Esophagus (tissue), 2 donors: ENCODE measurements at regions not wholly inside any gene's neighbourhood (a gene's known extent, or its start where the extent isn't known, plus 50 kb on each side); places are given as distances from the start of the nearest gene placed in this dataset.

ENCODE experiments used
- H3K27ac ChIP-seq, 2 donors: one replicate each; pipeline ENCODE4 v1.5.1; 2013; ENCODE audit warnings: low read depth in 2 of 2, mild to moderate bottlenecking in 2 of 2, inconsistent platforms in 1 of 2, low read length in 1 of 2, moderate library complexity in 1 of 2
- H3K27me3 ChIP-seq, 2 donors: one replicate each; pipeline ENCODE4 v1.6.1; 2013; ENCODE audit warnings: low read length in 2 of 2, control low read depth in 1 of 2, mild to moderate bottlenecking in 1 of 2; ENCODE audit not compliant: insufficient read depth in 2 of 2, control insufficient read depth in 1 of 2
- H3K36me3 ChIP-seq, 2 donors: one replicate each; pipeline ENCODE4 v1.6.1; 2013; ENCODE audit warnings: low read length in 1 of 2; ENCODE audit not compliant: control insufficient read depth in 2 of 2, insufficient read depth in 2 of 2
- H3K4me1 ChIP-seq, 2 donors: one replicate each; pipeline ENCODE4 v1.6.1; 2013; ENCODE audit warnings: low read length in 1 of 2; ENCODE audit not compliant: control insufficient read depth in 2 of 2, insufficient read depth in 2 of 2
- H3K4me3 ChIP-seq, 2 donors: one replicate each; pipeline ENCODE4 v1.5.1; 2013; ENCODE audit warnings: low read length in 2 of 2, mild to moderate bottlenecking in 2 of 2, low read depth in 1 of 2, moderate library complexity in 1 of 2
- H3K9me3 ChIP-seq, 2 donors: one replicate each; pipeline ENCODE4 v1.6.1; 2013; ENCODE audit warnings: mild to moderate bottlenecking in 2 of 2, low read depth in 1 of 2, low read length in 1 of 2, moderate library complexity in 1 of 2; ENCODE audit not compliant: control insufficient read depth in 2 of 2, insufficient read depth in 1 of 2
- WGBS, 2 donors: extraction: QIAGEN DNeasy Blood & Tissue Kit; methylation state at CpG; one replicate each; pipeline ENCODE4 v1.1.7; 2013; 5-methylcytosine and 5-hydroxymethylcytosine counted together
- donor health status: healthy with polysubstance abuse.
- donor health status: Bipolar disorder and iron deficiency.

DNA sequence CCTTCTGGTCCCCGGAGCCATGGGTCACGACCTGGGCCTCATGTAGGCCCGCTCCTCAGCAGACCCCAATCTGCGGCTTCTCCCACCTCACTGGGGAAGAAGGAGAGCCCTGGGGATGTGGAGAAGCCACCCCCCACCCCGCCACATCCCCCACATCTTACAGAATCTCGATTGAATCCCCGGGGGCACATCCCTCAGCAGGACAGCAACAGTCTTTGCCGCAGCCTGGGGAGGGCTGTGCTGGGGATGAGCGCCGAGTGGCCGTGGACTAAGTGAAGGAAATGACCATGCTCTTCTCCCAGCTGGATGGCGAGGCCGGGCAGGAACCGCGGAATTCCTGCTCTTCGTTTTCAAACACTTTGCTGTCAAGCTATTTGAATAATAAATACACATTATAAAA, 169.0 kb upstream of the RTL1 start:
- Histone ChIP-seq H3K27me3 (peaks cover 0 to 2% of the 10 kb centered on the region in 2 donors), H3K4me1 (peaks cover 0 to 2% of the 10 kb centered on the region in 2 donors), H3K36me3 (no peaks in the 10 kb centered on the region), H3K9me3 (no peaks in the 10 kb centered on the region), H3K4me3 (no peak overlapping the region), H3K27ac (no peak overlapping the region)
- WGBS, 2 donors = 79% methylated on average over 16 of the region's 16 CpGs

DNA sequence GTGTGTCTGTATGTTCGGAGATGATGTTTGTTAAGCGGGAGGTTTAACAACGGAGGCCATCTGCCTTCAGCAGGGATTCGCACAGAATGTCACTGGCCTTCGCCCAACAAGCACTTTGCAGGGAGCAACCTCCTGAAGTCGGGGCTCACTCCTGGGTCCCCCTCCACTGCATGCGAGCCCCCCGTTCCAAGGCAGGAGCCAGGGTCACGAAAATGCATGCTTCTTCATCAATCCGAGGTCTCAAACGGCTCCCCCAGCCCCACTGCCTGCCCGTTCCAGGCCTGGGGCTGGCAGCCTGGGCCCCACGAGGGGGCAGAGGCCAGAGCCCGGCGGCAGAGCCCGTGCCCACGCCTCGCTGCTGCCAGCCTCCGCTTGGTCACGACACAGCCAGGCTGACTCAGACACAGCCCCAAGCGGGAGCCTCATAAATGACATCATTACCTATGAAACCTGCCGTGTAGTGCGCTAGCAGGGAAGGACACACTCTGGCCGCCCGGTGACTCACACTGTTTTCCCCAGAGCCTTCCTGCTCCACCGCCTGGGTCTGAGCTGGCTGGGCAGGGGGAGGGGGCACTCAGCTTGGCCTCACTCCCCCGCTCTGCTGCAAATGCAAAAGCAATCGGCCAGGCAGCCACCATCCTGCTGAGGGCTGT, 169.5 kb upstream of the RTL1 start:
- no peak overlapping the region for H3K4me3 ChIP-seq
- no peaks in the 10 kb centered on the region for H3K36me3 ChIP-seq
- WGBS, 2 donors = 43 to 50% methylated on average over 28 of the region's 28 CpGs
- H3K27ac ChIP-seq = no peak overlapping the region
- peaks cover 0 to 2% of the 10 kb centered on the region in 2 donors for H3K9me3 ChIP-seq
- H3K27me3 ChIP-seq = peaks cover 0 to 2% of the 10 kb centered on the region in 2 donors
- peaks cover 0 to 2% of the 10 kb centered on the region in 2 donors for H3K4me1 ChIP-seq

DNA sequence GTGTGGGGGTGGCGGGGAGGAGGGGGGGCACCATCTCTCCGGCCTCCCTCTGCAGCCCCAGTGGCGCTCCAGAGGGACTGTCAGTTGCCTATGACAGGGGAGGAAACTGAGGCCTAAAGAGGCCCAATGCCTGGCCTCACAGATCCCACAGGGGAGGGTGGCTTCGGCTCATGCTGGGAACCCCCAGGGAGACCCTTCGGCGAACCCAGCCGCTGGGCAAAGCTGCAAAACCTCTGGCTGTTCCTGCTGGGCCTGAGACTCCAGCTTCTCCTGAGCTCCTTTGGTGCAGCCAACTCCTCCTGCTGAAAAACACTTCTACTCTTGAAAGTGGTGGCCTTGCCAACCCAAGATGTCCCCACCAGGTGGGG, 170.1 kb upstream of the RTL1 start:
- Histone ChIP-seq H3K27me3 (peaks cover 0 to 2% of the 10 kb centered on the region in 2 donors), H3K36me3 (no peaks in the 10 kb centered on the region), H3K9me3 (peaks cover 0 to 2% of the 10 kb centered on the region in 2 donors), H3K4me3 (no peak overlapping the region), H3K27ac (no peak overlapping the region), H3K4me1 (peaks cover 0 to 2% of the 10 kb centered on the region in 2 donors)
- WGBS, 2 donors = 68 to 72% methylated on average over 7 of the region's 7 CpGs

DNA sequence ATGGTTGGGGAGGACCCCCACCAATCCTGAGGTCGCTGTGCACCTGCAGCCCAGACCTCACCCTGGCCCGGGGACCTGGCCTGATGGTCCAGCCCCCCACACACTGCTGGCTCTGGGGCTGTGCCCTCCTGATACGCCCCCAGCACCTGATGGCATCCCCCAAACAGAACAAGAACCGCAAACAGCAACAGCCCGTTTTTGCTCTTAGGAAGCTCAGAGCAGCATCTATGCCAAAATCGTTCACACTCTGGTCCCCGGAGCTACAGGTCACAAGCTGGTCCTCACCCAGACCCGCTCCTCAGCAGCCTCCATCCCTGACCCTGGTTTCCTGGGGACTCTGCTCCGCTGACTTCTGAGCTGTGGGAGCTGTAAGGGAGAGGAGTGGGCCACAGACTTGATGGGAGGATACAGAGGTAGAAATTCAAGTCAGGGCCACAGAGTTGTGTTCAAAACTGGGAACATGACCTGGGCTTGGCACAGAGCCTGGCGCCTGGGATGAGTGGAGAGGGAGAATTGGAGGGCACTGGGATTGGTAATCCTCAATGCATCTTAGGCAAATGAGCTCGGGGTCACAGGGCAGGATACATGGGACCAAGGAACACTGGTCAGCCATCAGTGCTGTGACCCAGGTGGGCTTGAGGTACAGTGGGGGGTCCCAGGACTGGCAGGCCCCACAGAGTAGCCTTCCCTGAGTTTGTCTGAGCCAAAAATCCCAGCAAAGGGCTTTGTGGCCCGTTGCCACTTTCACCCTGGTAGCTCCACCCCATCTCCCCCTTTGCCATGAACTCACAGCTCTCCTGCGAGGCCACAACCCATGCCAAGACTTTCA, 170.9 kb upstream of the RTL1 start:
- 80 to 82% methylated on average over 13 of the region's 13 CpGs for WGBS, 2 donors
- no peaks in the 10 kb centered on the region for H3K36me3 ChIP-seq
- peaks cover 0 to 2% of the 10 kb centered on the region in 2 donors for H3K9me3 ChIP-seq
- no peak overlapping the region for H3K4me3 ChIP-seq
- H3K27ac ChIP-seq = no peak overlapping the region
- H3K4me1 ChIP-seq = peaks cover 0 to 2% of the 10 kb centered on the region in 2 donors
- peaks cover 0 to 2% of the 10 kb centered on the region in 2 donors for H3K27me3 ChIP-seq

DNA sequence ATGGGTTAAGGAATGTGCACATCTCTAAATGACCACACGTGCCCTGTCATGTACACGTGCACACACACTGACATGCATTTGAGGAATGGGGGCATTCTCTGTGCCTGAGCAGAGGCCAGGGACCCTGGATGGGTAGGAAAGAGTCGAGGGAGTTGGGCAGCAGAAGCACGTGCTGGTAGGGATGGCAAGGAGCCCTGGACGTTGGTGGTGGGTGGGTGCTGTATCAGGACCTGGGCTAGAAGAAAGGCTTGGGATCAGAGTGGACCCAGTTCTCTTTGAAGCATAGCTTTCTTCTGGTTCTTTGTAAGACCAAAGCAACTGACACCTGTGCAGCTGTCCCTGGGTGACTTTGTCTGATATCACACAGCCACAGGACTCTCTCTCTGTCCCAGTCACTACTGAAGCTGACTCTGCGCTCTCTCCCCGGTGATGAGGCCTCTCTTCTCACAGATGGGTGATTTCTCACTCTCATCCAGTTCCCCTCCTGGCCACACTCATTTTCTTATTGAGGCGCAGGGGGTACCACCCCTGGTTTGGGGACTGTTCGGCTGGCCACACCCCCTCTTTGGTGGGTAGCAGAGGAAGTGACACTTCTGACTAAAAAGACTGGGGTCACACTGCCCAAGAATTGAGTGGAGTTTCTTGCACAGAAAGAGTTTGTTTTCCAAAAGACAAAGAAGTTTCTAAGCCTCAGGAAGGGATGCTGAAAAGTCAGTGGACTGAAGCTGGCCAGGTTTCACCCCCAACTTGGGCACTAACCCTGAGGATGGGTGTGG, 171.7 kb upstream of the RTL1 start:
- peaks cover 0 to 2% of the 10 kb centered on the region in 2 donors for H3K27me3 ChIP-seq

DNA sequence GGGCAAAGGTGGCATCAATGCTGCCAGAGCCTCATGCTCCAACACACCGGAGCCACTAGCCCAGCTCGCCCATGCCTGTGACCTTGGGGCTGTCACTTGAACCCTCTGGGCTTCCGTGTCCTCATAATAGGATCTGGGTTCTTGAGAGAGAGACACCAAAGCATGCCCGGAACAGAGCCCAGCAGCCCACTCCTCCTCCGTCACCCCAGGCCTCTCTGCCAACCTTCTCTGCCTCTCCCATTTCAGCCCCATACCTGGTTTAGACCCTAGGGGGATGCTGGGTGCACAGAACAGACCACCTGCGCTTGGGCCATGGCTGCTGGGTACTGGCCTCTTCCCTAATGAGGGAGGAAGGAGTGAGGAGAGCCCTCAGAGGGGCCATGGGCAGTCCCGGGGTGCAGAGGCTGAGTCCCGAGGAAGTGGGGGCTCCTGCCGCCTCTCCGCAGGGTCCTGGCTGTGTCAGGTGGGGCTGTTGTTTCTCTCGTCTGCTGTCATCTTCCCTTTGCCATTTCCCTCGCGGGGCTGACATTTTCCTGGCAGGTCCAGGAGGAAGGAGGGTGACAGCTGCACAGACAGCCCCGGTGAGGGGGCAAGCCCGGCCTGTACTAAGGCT, 172.4 kb upstream of the RTL1 start:
- H3K27me3 ChIP-seq = peaks cover 0 to 2% of the 10 kb centered on the region in 2 donors
- no peak overlapping the region for H3K27ac ChIP-seq
- WGBS, 2 donors = 53 to 72% methylated on average over 14 to 15 of the region's 15 CpGs
- H3K36me3 ChIP-seq = no peaks in the 10 kb centered on the region
- peaks cover 0 to 2% of the 10 kb centered on the region in 2 donors for H3K4me1 ChIP-seq
- H3K9me3 ChIP-seq = peaks cover 0 to 2% of the 10 kb centered on the region in 2 donors
- H3K4me3 ChIP-seq = no peak overlapping the region

More for the DNA sequence above, 171.7 kb upstream of the RTL1 start:
- H3K36me3 ChIP-seq = no peaks in the 10 kb centered on the region
- peaks cover 0 to 2% of the 10 kb centered on the region in 2 donors for H3K9me3 ChIP-seq
- WGBS, 2 donors = 62 to 71% methylated on average over 9 of the region's 9 CpGs
- H3K27ac ChIP-seq = no peak overlapping the region
- H3K4me3 ChIP-seq = no peak overlapping the region
- H3K4me1 ChIP-seq = peaks cover 0 to 2% of the 10 kb centered on the region in 2 donors

DNA sequence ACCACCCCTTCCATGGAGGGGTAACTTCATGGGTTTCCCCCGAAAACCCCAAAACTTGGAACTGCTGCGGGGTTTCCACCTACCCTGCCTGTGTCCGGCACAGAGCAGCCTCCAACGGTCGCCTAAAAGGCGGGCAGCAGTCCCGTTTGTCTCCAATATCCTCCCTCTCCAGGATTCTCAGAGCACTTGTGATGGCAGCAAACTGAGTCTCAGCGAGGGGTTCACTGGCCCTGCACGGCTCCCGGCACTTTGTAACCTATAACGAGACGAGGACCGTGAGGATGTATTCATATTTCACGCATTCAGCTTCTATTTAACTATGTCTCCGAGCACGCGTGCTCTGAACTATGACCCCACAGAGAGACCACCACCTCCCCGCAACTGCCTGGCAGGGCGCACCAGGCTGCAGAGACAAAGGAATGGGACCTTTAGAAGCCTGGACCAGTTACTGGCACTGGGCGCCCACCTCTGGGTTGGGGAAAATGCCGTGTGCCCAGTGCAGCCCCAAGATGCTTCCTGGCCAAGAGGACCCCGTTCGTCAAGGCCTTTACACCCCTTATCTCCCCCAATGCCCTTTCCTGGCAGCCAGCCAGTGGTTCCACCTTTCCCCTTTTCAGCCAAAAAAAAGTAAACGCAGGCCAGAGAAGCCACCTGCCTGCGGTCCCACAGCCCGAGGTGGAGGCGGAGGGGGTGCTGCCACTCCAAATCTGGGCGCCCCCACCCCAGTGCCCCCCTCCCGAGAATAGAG, 173.1 kb upstream of the RTL1 start:
- Histone ChIP-seq H3K4me1 (peaks cover 0 to 2% of the 10 kb centered on the region in 2 donors), H3K27ac (no peak overlapping the region), H3K9me3 (peaks cover 0 to 2% of the 10 kb centered on the region in 2 donors), H3K36me3 (no peaks in the 10 kb centered on the region), H3K27me3 (peaks cover 0 to 2% of the 10 kb centered on the region in 2 donors), H3K4me3 (no peak overlapping the region)
- WGBS, 2 donors = 59 to 64% methylated on average over 29 of the region's 29 CpGs

DNA sequence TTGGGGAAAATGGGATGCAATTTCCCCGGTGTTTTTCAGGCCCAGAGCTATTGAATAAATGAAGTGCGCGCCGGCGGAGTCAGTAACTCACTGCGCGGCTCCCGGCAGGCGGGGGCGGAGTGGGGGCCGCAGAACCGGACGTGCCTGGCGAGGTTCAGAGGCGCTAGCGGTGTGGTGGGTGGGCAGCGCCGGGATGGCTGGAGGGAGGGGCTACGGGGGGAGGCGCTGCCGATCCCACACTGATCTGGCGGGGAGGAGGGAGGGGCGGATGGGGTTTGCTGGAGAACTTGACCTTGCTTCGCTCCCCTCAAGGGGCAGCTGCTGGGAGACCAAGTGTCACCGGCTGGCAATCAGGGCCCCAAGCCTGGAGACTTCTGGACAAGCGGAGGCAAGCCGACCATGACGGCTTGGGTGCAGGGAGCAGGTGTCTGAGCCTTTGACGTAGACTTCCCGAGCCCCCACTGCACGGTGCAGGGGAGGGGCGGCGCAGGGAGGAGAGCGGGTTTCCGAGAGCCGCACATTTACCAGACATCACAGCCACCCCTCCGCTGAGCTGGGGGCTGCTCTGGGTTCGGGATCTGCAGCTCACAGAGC, 174.1 kb upstream of the RTL1 start:
- H3K9me3 ChIP-seq = peaks cover 0 to 2% of the 10 kb centered on the region in 2 donors
- H3K36me3 ChIP-seq = no peaks in the 10 kb centered on the region
- H3K4me3 ChIP-seq = no peak overlapping the region
- peaks cover 0 to 2% of the 10 kb centered on the region in 2 donors for H3K27me3 ChIP-seq
- H3K27ac ChIP-seq = no peak overlapping the region
- H3K4me1 ChIP-seq = peaks cover 0 to 2% of the 10 kb centered on the region in 2 donors
- WGBS, 2 donors = 6 to 9% methylated on average over 34 to 38 of the region's 38 CpGs
